Activated CD4-positive, alpha-beta T cell treated with anti-CD3 and anti-CD28 coated beads, Interleukin-2, amount 10 ng/mL, durations not matched to agents 24 days and 14 days (primary cell): ENCODE measurements at regions not wholly inside any gene's neighbourhood (a gene's known extent, or its start where the extent isn't known, plus 50 kb on each side); places are given as distances from the start of the nearest gene placed in this dataset.
"Not testable (repeated sequence)": the region's sequence is repeated elsewhere in the genome, so short reads cannot be mapped to it uniquely, and the experiment has no call there.

Experiments
- DNase-seq: peaks from one replicate; pipeline ENCODE4 v3.0.0; 2022
- H3K27ac Mint-ChIP-seq: one replicate; pipeline ENCODE4 v1.8.0; 2022; ENCODE audit warnings: mild to moderate bottlenecking, mixed read lengths
- H3K27me3 Mint-ChIP-seq: one replicate; pipeline ENCODE4 v1.8.0; 2022; ENCODE audit warnings: mixed read lengths
- H3K36me3 Mint-ChIP-seq: one replicate; pipeline ENCODE4 v1.8.0; 2022; ENCODE audit warnings: low read depth, mild to moderate bottlenecking, mixed read lengths
- H3K4me1 Mint-ChIP-seq: one replicate; pipeline ENCODE4 v1.8.0; 2021; ENCODE audit warnings: mixed read lengths
- H3K4me3 Mint-ChIP-seq: one replicate; pipeline ENCODE4 v1.8.0; 2022; ENCODE audit warnings: mild to moderate bottlenecking, moderate library complexity, mixed read lengths
- H3K9me3 Mint-ChIP-seq: one replicate; pipeline ENCODE4 v1.8.0; 2021; ENCODE audit warnings: mixed read lengths
- intact Hi-C: fragments of 100-400 bp; cut with micrococcal nuclease; formaldehyde crosslinking; loops from one replicate; pipeline ENCODE4 v1.15.1; 2023

- Mint-ChIP-seq H3K4me3 (no peak overlapping the region), H3K9me3 (peaks cover 44% of the 10 kb centered on the region), H3K36me3 (peaks cover 5% of the 10 kb centered on the region), H3K27ac (no peak overlapping the region), H3K4me1 (peaks cover 20% of the 10 kb centered on the region), H3K27me3 (no peaks in the 10 kb centered on the region)
- intact Hi-C loops: no loop called here
- no peak for DNase-seq
Measured at GRCh38 chrY:12212394-12212793, 488.6 kb upstream of the USP9Y start.

DNA sequence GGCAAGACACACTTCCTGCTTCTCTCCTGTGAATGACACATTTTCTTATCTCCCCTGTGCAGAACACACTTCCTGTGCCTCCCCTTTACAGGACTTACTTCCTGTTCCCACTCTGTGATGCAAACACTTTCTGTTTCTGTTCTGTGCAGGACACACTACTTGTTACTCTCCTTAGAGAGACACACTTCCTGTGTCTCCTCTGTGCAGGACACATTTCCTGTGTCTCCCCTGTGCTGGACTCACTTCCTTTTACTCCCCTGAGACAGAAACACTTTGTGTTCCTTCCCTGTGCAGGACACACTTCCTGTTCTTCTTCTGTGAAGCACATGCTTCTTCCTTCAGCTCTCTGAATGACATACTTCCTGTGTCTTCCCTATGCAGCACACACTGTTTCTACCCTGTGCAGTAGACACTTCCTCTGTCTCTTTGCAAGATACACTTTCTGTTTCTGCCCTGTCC, 485.4 kb upstream of the USP9Y start:
- H3K4me1 Mint-ChIP-seq: peaks cover 24% of the 10 kb centered on the region
- intact Hi-C loops: no loop called here
- peaks cover 48% of the 10 kb centered on the region for H3K9me3 Mint-ChIP-seq
- no peak for DNase-seq
- H3K27me3 Mint-ChIP-seq: no peaks in the 10 kb centered on the region
- peaks cover 5% of the 10 kb centered on the region for H3K36me3 Mint-ChIP-seq
- no peak overlapping the region for H3K27ac Mint-ChIP-seq
- no peak overlapping the region for H3K4me3 Mint-ChIP-seq

DNA sequence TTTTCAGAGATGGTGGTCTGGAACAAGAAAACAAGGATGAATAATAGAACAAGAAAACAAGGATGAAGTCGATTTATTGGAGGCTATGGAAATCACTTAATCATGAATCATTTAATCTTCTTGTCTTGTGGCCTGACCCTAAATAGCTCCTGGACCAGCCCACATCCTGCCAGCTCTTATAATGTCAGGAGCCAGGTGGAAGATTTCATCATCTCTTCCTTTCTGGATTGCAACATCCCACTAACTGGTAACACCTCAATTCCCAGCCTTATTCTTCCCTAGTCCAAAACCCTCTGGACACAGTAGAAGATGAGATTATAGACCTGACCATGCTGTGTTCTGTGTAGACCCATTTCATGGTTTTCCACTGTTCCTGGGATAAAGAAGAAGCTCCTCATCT, 470.1 kb upstream of the USP9Y start:
- intact Hi-C loops: no loop called here
- Mint-ChIP-seq H3K9me3 (no peaks in the 10 kb centered on the region), H3K4me3 (no peak overlapping the region), H3K27me3 (no peaks in the 10 kb centered on the region), H3K27ac (no peak overlapping the region), H3K36me3 (no peaks in the 10 kb centered on the region), H3K4me1 (no peaks in the 10 kb centered on the region)
- no peak for DNase-seq

DNA sequence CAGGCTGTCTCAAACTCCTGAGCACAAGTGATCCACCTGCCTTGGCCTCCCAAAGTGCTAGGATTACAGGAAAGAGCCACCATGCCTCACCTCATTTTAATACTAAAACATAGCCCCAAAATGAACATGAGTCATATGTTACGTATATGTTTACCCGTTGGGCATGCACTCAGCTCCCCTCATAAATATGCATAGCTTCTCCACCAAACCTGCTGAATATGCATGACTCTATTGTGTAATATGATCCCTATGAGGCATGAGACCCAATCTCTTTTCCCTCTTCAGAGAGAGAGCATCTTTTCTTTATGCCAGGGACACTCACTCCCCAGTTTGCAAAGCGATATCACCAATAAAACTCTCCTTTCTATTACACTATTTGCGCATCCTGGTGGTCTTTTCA, 464.6 kb upstream of the USP9Y start:
- Mint-ChIP-seq H3K36me3 (no peaks in the 10 kb centered on the region), H3K4me1 (no peaks in the 10 kb centered on the region), H3K9me3 (no peaks in the 10 kb centered on the region), H3K4me3 (no peak overlapping the region), H3K27me3 (no peaks in the 10 kb centered on the region), H3K27ac (no peak overlapping the region)
- intact Hi-C loops: no loop called here
- no peak for DNase-seq

- DNase-seq, H3K27ac Mint-ChIP-seq, intact Hi-C loops, H3K4me3 Mint-ChIP-seq, H3K4me1 Mint-ChIP-seq, H3K36me3 Mint-ChIP-seq, H3K9me3 Mint-ChIP-seq, H3K27me3 Mint-ChIP-seq: not testable (repeated sequence)
Measured at GRCh38 chrY:12240326-12240725, 460.7 kb upstream of the USP9Y start.

GRCh38 chrY:12244146-12244545, 456.9 kb upstream of the USP9Y start:
- Mint-ChIP-seq H3K36me3 (no peaks in the 10 kb centered on the region), H3K9me3 (no peaks in the 10 kb centered on the region), H3K27me3 (no peaks in the 10 kb centered on the region), H3K4me3 (no peak overlapping the region), H3K27ac (no peak overlapping the region), H3K4me1 (no peaks in the 10 kb centered on the region)
- no peak for DNase-seq
- intact Hi-C loops: no loop called here

- no peak for DNase-seq
Measured at GRCh38 chrY:12253756-12254155, 447.3 kb upstream of the USP9Y start.

DNA sequence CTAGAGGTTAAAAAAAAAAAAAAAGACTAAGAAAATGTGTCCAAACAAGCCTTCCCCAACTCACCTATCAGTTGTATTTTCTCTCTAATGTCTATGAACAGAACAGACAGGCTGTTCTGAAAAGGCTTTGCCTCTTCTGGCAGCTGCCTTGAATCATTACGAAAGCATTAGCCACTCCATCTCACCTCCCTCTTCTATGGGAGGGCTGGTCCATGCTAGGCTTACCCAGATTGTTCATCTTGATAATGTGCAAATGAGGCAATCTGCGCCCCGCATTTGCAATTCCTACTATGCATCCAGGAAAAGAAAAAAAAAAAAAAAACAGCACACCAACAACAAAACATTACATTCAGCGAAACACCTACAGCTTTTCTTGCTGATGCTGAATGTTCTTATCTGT, 429.9 kb upstream of the USP9Y start:
- Mint-ChIP-seq H3K4me1 (no peaks in the 10 kb centered on the region), H3K27me3 (no peaks in the 10 kb centered on the region), H3K27ac (no peak overlapping the region)

More at GRCh38 chrY:12253756-12254155, 447.3 kb upstream of the USP9Y start:
- no peak overlapping the region for H3K27ac Mint-ChIP-seq
- intact Hi-C loops: no loop called here
- H3K4me1 Mint-ChIP-seq: no peaks in the 10 kb centered on the region
- H3K36me3 Mint-ChIP-seq: no peaks in the 10 kb centered on the region
- no peak overlapping the region for H3K4me3 Mint-ChIP-seq
- H3K9me3 Mint-ChIP-seq: no peaks in the 10 kb centered on the region
- no peaks in the 10 kb centered on the region for H3K27me3 Mint-ChIP-seq

DNA sequence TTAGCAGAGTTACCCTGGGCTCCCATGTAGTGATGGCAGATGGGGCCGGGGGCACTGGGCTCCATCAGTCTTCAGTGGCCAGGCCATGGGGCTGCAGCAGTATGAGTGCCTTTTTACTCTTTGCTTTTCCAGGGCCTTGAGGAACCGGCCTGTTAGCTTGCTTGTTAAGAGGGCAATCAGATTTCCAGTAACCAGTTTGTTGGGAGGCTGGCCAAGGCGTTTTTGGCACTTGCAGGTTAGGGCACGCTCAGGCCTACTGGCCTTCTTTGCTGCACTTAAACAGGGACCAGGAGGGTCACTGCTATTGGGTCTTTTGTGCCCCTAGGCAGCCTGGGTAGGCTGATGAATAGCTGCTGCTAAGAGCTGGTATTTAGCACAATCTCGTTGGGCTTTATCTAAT, 415.4 kb upstream of the USP9Y start:
- Mint-ChIP-seq H3K4me1 (peaks cover 8% of the 10 kb centered on the region), H3K27ac (no peak overlapping the region), H3K9me3 (no peaks in the 10 kb centered on the region)

More for the DNA sequence above, 429.9 kb upstream of the USP9Y start:
- H3K4me3 Mint-ChIP-seq: no peak overlapping the region
- no peaks in the 10 kb centered on the region for H3K9me3 Mint-ChIP-seq
- H3K36me3 Mint-ChIP-seq: no peaks in the 10 kb centered on the region
- intact Hi-C loops: no loop called here
- no peak for DNase-seq

GRCh38 chrY:12288919-12289318, 412.1 kb upstream of the USP9Y start:
- H3K36me3 Mint-ChIP-seq: no peaks in the 10 kb centered on the region
- H3K4me1 Mint-ChIP-seq: peaks cover 8% of the 10 kb centered on the region
- H3K4me3 Mint-ChIP-seq: peak overlapping the region; percentile 17
- no peaks in the 10 kb centered on the region for H3K9me3 Mint-ChIP-seq
- H3K27me3 Mint-ChIP-seq: no peaks in the 10 kb centered on the region
- no peak overlapping the region for H3K27ac Mint-ChIP-seq
- DNase-seq: no peak
- intact Hi-C loops: no loop called here

More for the DNA sequence above, 415.4 kb upstream of the USP9Y start:
- H3K36me3 Mint-ChIP-seq: no peaks in the 10 kb centered on the region
- H3K4me3 Mint-ChIP-seq: no peak overlapping the region
- DNase-seq: no peak
- H3K27me3 Mint-ChIP-seq: no peaks in the 10 kb centered on the region
- intact Hi-C loops: no loop called here

DNA sequence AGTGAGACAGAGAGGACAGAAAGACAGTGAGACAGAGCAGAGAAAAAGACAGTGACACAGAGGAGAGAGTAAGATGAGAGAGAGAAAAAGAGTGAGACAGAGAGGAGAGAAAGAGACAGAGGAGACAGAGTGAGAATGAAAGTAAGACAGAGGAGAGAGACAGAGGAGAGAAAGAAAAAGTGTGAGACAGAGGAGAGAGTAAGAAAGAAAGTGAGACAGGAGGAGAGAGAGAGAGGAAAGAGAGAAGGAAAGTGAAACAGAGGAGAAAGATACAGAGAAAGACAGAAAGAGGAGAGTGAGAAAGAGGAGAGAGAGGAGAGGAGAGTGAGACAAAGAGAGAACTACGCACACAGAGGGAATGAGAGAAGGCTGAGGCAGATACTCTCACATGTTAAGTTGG, 411.6 kb upstream of the USP9Y start:
- H3K36me3 Mint-ChIP-seq: no peaks in the 10 kb centered on the region
- H3K9me3 Mint-ChIP-seq: no peaks in the 10 kb centered on the region
- intact Hi-C loops: no loop called here
- no peak for DNase-seq
- H3K4me1 Mint-ChIP-seq: peaks cover 8% of the 10 kb centered on the region
- H3K4me3 Mint-ChIP-seq: no peak overlapping the region
- H3K27me3 Mint-ChIP-seq: no peaks in the 10 kb centered on the region
- no peak overlapping the region for H3K27ac Mint-ChIP-seq

DNA sequence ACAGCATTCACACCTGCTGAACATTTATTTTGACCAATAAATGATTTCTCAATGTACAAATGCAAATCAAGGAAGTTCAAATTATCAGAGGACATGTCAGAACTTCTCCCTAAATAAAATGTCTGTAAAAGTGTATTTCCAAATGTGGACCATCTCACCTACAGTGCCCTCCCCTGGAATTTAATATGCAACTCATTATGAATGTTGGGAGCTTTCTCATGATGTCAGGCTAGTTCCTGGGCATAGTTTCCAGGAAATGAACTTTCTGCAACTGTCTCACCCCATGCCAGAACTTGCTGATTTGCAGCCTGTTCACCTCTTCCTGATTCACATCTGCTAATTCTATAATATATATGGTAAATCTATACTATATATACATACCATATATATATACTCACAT, 408.5 kb upstream of the USP9Y start:
- Mint-ChIP-seq H3K27me3 (no peaks in the 10 kb centered on the region), H3K27ac (no peak overlapping the region), H3K36me3 (no peaks in the 10 kb centered on the region), H3K4me3 (no peak overlapping the region), H3K4me1 (peaks cover 8% of the 10 kb centered on the region), H3K9me3 (no peaks in the 10 kb centered on the region)
- no peak for DNase-seq
- intact Hi-C loops: no loop called here

- no peak for DNase-seq
- Mint-ChIP-seq H3K4me3 (no peak overlapping the region), H3K4me1 (no peaks in the 10 kb centered on the region), H3K36me3 (no peaks in the 10 kb centered on the region), H3K9me3 (no peaks in the 10 kb centered on the region), H3K27ac (no peak overlapping the region), H3K27me3 (no peaks in the 10 kb centered on the region)
- intact Hi-C loops: no loop called here
Measured at GRCh38 chrY:12296460-12296859, 404.6 kb upstream of the USP9Y start.

DNA sequence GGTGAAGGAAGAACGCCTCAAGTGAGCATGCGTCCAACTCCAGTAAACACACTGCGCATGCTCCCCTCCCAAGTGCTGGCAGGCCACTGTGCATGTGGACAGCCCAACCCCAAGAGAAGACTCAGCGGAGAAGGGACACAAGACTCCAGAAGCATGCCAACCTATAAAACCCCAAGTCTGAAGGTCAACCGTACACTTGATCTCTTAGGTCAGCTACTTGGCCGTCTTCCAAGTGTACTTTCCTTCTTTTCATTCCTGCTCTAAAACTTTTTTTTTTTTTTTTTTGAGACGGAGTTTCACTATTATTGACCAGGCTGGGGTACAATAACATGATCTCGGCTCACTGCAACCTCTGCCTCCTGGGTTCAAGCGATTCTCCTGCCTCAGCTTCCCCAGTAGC, 401.2 kb upstream of the USP9Y start:
- H3K27ac Mint-ChIP-seq, H3K4me3 Mint-ChIP-seq, H3K36me3 Mint-ChIP-seq, H3K9me3 Mint-ChIP-seq, H3K4me1 Mint-ChIP-seq, H3K27me3 Mint-ChIP-seq, DNase-seq, intact Hi-C loops: not testable (repeated sequence)

- Mint-ChIP-seq H3K9me3 (no peaks in the 10 kb centered on the region), H3K27ac (no peak overlapping the region), H3K4me1 (peaks cover 2% of the 10 kb centered on the region), H3K27me3 (no peaks in the 10 kb centered on the region), H3K4me3 (peak overlapping the region; percentile 60), H3K36me3 (no peaks in the 10 kb centered on the region)
- intact Hi-C loops: no loop called here
- DNase-seq: peak; percentile 66
Measured at GRCh38 chrY:12303464-12303863, 397.6 kb upstream of the USP9Y start.
